GM20431 (cell line): ENCODE measurements at regions not wholly inside any gene's neighbourhood (a gene's known extent, or its start where the extent isn't known, plus 50 kb on each side); places are given as distances from the start of the nearest gene placed in this dataset.
"Not testable (repeated sequence)": the region's sequence is repeated elsewhere in the genome, so short reads cannot be mapped to it uniquely, and the experiment has no call there.

Source experiments
- in situ Hi-C: fragments of 300-500 bp; cut with MseI, MboI; formaldehyde crosslinking; loops from one replicate; pipeline ENCODE4 v1.15.0; 2020; ENCODE audit warnings: low sequenced_read_pairs; ENCODE audit not compliant: unreplicated experiment

DNA sequence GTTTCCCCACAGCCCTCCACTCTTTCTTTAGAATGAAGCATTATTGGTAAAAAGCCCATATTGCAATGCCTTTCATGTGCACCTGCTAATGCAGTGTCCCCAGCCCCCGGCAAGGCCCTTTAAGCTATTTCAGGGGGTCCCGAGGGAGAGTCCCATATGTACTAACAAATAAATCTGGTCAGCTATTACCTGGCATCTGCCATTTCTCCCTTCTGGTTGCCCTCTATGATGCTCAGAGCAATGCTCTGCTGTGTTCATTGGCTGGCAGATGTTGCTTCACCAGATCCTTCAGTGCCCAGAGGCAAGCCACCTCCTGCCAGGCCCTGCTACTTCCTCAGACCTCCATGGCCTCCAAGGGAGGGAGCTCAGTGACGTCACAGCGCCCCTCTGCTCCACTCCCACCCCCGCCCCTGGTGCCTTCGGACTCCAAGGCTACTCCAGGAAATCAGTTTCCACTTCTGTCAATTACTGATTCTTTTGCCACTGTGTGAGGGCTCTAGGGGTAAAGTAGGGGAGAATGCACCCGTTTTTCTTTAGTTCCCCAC lies 201.1 kb upstream of the GLRA1 start:
- in situ Hi-C loops = no loop called here

DNA sequence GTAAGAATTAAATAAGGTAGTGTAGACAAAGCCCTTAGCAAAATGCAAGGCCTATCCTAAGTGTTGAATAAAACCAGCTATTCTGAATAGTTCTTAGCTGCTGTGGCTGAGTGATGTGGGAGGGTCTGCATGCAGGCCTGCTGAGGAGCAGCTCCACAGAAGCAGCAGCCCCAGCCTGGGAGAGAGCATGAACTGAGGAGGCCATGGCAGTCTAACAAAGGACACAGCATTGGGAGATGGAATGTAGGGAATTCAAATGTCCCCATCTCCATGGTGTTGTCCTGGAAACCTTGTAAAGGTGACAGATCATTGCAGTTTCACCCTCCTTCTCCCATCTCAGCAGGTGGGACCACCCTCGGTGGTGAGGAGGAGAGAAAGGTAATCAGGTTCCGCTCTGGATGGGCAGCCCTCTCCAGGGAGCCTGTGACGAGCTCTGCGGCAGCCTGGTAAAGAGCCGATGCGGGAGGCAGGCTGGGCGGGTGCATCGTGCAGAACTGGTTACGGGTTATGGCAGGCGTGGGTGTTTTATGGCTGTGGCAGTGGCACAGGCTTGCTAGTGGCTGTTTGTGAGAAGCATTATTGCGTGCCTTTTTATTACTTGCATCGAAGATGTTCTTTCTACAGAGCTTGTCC lies 199.9 kb upstream of the GLRA1 start:
- in situ Hi-C loops = no loop called here

GRCh38 chr5:152118676-152119470 lies 194.2 kb upstream of the GLRA1 start:
- in situ Hi-C loops = no loop called here

GRCh38 chr5:152116934-152117333 lies 192.3 kb upstream of the GLRA1 start:
- in situ Hi-C loops = no loop called here

- in situ Hi-C loops = no loop called here
Observed at GRCh38 chr5:152113401-152113800, 188.8 kb upstream of the GLRA1 start.

GRCh38 chr5:152107220-152107619 lies 182.6 kb upstream of the GLRA1 start:
- in situ Hi-C loops = no loop called here

DNA sequence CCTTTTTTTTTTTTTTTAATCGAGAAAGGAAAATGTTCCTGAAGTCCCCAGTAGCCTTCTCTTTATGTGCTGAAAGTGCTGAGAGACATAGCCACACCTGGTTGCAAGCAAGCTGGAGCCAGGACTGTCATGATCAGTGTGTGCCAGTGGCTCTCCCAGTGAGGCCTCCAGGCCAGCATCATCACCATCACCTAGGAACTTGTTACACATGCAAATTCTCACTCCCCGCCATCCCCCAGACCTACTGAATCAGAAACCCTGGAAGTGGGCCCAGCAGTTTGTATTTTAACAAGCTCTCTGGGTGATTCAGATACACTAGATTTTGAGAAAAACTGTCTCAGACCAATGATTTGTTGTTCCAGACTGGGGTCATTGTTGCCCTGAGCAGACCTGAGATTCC lies 181.9 kb upstream of the GLRA1 start:
- in situ Hi-C loops = no loop called here

DNA sequence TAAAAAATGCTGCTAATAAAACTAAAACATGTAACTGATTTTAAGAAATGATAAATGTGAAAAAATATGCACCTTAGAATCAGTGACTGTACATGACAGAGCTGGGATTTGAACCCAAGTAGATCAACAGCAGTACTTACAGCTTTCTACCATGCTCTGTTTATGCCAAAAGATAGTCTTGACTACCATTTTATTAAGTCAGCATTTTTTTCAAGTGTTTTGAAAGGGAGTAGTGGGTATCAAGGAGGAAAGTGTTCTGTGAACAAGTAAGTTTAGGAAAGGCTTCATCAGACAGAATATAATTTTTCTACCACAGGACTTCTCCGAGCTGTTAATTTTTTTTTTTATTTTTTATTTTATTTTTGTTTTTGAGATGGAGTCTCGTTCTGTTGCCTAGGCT lies 180.4 kb upstream of the GLRA1 start:
- in situ Hi-C loops = no loop called here

DNA sequence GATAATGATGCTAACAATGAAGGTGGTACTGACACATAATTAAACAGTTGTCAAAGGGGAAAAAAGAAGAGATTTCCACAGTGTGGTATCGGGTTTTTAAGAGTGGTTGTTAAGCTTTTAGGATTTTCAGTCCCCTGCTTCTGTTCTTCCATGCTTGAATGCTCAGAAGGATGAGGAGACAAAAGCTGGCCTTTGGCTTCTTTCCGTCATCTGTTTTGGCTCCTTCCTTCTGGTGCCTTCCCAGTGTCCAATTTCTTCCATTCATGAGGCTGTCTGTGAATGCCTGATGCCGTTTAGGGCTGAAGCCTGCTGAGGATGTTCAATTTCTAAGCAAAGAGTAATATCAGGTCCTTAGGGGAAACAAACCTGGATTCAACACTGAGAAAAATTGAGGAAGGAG lies 179.6 kb upstream of the GLRA1 start:
- in situ Hi-C loops = no loop called here

GRCh38 chr5:152102908-152103307 lies 178.3 kb upstream of the GLRA1 start:
- in situ Hi-C loops = not testable (repeated sequence)

DNA sequence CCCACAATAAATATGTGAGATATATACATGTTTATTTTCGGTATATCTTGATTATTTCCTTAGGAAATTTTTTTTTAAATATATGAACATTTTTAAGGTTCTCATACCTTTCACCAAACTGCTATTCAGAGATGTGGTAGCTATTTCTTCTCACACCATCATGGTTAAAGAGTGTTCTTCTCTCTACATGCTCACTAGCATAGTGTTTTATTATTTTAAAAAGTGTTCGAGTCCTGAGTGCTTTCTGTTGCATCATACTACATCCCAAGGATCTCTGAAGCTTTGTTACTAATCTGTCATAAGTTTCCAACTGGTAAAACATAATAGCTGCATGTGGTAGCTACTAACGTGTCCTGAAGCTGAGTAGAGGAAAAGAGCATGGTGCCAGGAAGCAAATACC lies 177.4 kb upstream of the GLRA1 start:
- in situ Hi-C loops = no loop called here

GRCh38 chr5:152100462-152100861 lies 175.8 kb upstream of the GLRA1 start:
- in situ Hi-C loops = no loop called here

GRCh38 chr5:152097128-152097527 lies 172.5 kb upstream of the GLRA1 start:
- in situ Hi-C loops = no loop called here

DNA sequence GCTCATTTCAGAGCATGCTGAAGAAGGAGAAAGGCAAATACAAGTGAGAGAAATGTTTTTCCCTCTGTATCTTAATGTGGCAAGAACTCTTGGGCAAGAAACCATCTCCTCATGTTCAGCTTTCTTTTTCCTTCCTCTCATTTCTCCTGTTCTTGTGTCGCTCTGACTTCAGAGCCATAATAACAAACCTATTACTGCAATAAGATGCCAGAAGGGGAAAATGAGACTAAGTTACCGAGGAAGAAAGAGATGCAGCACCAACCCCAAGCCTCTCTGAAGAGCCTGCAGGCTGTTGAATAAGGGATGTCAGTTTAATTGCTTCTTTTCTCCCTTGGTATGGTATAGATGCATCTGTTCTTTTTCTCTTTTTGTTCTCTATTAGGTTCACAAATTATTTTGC lies 170.1 kb upstream of the GLRA1 start:
- in situ Hi-C loops = no loop called here

DNA sequence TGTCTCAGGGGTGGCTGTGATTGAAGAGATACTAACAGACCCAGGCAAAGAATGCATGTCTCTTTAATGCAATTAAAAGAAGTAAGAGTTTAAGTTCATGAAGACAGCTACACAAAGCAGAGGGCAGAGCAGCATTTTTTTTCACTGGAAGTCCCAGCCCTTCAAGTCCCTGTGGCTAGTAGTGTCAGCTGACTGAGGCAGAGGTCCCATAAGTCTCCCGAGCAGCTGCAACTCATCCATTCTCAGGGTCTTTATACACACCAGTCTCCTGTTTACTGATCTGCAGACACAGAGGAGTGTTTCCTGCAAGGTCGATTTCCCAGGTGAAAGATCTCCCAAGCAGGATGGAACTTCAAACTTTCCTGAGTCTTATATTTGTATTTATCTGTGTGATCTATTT lies 169.4 kb upstream of the GLRA1 start:
- in situ Hi-C loops = no loop called here

DNA sequence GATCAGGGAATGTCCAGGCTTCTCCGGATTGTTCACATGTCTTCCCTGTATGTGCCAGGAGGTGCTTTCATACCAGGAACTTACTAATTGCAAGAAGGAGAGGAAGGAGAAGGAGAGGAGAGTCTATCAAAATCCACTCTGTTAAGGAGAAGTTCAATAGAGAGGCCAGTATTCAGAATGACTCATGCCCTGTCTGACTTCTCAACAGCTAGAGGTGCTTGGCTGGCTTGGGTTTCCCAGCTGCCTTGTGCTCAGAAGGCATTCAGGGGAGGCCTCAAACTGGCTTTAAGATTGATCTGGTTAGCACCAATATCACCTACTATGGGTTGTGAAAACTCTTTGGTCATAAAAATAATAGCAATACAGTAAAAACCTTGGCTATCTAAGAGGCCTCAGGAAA lies 167.9 kb upstream of the GLRA1 start:
- in situ Hi-C loops = no loop called here

- in situ Hi-C loops = no loop called here
Observed at GRCh38 chr5:152089644-152090043, 165.0 kb upstream of the GLRA1 start.

DNA sequence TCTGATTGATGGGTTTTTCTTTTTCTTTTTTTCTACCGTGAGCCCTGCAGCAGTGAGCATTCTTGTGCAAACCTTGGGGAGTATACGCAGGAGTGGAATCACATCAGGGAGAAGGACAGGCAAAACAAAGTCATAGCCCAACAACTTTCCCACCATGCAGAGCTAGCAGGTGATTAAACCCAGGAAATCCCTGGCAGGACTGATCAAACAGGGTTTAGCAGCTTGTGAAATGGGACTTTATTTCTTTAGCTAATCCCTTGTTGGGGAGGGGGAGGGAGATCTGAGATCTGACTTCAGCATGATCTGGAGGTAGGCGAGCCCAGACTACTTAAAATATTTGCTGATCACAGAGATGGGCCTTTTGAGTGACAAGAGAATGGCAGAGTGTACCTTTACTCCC lies 162.0 kb upstream of the GLRA1 start:
- in situ Hi-C loops = no loop called here

DNA sequence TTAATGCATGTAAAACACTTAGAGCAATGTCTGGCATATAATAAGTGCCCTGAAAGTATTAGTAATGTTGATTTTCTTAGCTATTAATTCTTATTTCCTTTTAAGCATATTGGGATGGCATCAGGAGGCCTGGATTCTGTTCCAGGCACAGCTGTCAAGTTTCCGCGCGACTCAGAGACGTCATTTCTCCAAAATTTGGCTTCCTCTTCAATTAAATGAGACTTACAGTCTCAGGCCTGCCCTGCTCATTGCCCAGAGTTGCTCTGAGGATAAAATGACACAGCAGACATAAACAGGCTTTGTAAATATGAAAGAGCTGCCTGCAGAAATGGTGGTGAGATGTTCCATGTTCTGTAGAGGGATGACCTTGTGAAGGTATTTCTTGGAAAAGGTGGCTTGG lies 159.8 kb upstream of the GLRA1 start:
- in situ Hi-C loops = no loop called here

GRCh38 chr5:152083231-152083630 lies 158.6 kb upstream of the GLRA1 start:
- in situ Hi-C loops = no loop called here

DNA sequence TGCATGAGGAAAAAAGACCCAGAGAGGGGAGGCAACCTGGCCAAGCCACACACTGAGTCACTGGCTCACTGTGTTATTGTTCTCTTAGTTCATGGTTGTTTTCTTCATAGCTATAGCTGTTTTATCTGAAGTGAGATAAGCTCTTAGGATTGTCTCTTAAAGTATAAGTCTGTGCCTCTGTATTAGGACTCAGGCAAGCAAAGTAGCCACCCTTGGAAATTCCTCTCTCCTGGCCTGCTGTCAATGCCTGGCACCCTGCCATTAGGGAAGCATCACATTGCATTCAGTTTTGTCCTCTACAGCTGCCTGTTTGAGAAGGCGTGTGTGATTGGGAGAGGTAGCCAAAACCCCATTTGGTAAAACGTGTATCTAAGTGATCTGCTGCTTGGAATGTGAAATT lies 147.4 kb upstream of the GLRA1 start:
- in situ Hi-C loops = no loop called here

DNA sequence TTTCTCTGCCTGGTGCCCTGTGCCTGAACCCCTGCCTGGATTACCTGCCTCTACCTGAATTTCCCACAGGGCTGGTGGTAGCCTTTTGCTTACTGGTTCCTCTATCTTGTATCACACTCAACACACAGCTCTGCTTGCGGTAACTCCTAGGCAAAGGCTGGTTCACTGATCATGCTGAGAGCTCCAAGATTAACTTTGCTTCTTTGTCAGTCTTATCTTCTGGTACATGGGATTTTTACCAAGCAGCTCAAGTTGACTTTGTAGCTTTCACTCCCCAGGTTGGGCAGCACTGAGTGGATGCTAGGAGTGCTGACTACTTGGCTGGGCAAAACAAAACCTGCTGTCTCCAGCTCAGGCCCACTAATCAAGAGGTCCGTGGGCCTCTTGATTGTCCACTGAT lies 145.9 kb upstream of the GLRA1 start:
- in situ Hi-C loops = no loop called here
